ENCODE measurements at regions not wholly inside any gene's neighbourhood (a gene's known extent, or its start where the extent isn't known, plus 50 kb on each side); places are given as distances from the start of the nearest gene placed in this dataset.

- Histone ChIP-seq H3K9me1 (ENCODE audit: control insufficient read depth, insufficient read depth, low read length) (no peaks in the 10 kb centered on the region), H4K20me1 (replicated peaks; ENCODE audit: control insufficient read depth, insufficient read depth, low read length) (no peaks in the 10 kb centered on the region), H3K9ac (ENCODE audit: insufficient read depth in 1 of 2, low read depth in 2 of 2, low read length in 2 of 2) (no peak overlapping the region), H3K36me3 (ENCODE audit: control insufficient read depth, insufficient read depth, low read length) (no peaks in the 10 kb centered on the region), H2AFZ (ENCODE audit: low read depth, low read length) (no peak overlapping the region), H3K27me3 (ENCODE audit: control insufficient read depth in 2 of 2, insufficient read depth in 2 of 2, low read length in 2 of 2) (peaks cover 0 to 9% of the 10 kb centered on the region in 2 experiments; a peak in 4 of 5 replicates), H3K4me1 (replicated peaks in 1 of 2; ENCODE audit: control insufficient read depth in 2 of 2, insufficient read depth in 2 of 2, low read length in 2 of 2) (no peaks in the 10 kb centered on the region), H3K27ac (ENCODE audit: extremely low read depth, low read depth, low read length) (no peak overlapping the region), H3K79me2 (ENCODE audit: control insufficient read depth, insufficient read depth, low read length) (no peaks in the 10 kb centered on the region), H3K9me3 (replicated peaks; ENCODE audit: control insufficient read depth, insufficient read depth, low read depth, low read length) (no peaks in the 10 kb centered on the region), H3K4me2 (ENCODE audit: insufficient read depth, low read length) (no peak overlapping the region), H3K4me3 (no peak overlapping the region)
- intact Hi-C loops (cut with micrococcal nuclease) (loop anchor here (10.0 kb wide), 1 partner anchor 191 kb away; no protein-coding TSS in a partner anchor), in situ Hi-C loops (cut with MboI) (no loop called here)
- ChIA-PET CTCF (ENCODE audit: low intra/inter-chr PET ratio) (no interaction called here), POLR2A (no interaction called here)
- no peak for FAIRE-seq
- no TSS peak for BruUV-seq (replicated peaks)
- no peak for ATAC-seq
- no peak for DNase-seq (ENCODE audit: extremely low read depth in 1 of 4, low spot score in 3 of 4)
- 3% methylated on average over 9 of the region's 9 CpGs for WGBS (ENCODE audit: insufficient coverage, low coverage, missing lambda C conversion rate)
- TF ChIP-seq RERE (CRISPR knock-in tag; IDR thresholded peaks at IDR 0.05; ENCODE audit: borderline replicate concordance): no peak
- no peak for TF ChIP-seq STAT5B (CRISPR knock-in tag; IDR thresholded peaks at IDR 0.05)
- 0 out of 2 replicates have a peak, but pooled peaks have one; percentile 16 for TF ChIP-seq FOSL1 (tag; conservative IDR thresholded peaks at IDR 0.05)
- no peak for TF ChIP-seq ZNF124 (CRISPR knock-in tag; IDR thresholded peaks at IDR 0.05)
- TF ChIP-seq ZZZ3 (IDR thresholded peaks at IDR 0.05): no peak
- TF ChIP-seq ZNF239 (CRISPR knock-in tag; IDR thresholded peaks at IDR 0.05): peak; percentile 92
- no peak for TF ChIP-seq CSDE1 (IDR thresholded peaks at IDR 0.05)
Observed at GRCh38 chr3:73295876-73296635, 234.6 kb downstream of the EBLN2 start.

Data from K562 (cell line).